ENCODE measurements at regions not wholly inside any gene's neighbourhood (a gene's known extent, or its start where the extent isn't known, plus 50 kb on each side); places are given as distances from the start of the nearest gene placed in this dataset.

DNA sequence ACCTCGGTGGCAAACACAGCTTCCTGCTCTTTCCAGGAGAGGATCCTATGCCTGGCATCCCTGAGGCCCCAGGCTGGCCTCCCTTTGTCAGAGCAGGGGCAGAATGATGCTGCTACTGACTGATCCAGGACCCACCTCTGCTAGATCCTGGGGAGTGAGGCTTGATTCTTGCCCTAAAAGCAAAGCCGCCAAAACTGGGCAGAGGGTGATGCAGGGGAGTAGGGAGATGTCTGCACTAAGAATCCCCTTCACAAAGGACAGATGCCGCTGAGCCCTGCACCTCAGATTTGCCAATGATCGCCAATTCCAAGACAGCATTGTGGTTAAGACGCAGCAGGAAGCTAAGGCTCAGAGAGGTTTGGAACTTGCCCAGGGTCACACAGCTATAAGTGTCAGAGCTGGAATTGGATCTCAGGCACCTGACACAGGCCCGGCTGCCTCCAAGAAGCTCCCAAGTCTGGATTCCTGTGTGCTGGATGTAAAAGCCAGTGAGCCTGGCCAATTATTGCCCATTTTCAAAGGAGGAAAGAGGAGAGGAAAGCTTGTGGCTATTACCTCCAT is 60.7 kb upstream of the TNRC6C start:
- DNase-seq (ENCODE audit: low read depth in 2 of 2), result no peak

DNA sequence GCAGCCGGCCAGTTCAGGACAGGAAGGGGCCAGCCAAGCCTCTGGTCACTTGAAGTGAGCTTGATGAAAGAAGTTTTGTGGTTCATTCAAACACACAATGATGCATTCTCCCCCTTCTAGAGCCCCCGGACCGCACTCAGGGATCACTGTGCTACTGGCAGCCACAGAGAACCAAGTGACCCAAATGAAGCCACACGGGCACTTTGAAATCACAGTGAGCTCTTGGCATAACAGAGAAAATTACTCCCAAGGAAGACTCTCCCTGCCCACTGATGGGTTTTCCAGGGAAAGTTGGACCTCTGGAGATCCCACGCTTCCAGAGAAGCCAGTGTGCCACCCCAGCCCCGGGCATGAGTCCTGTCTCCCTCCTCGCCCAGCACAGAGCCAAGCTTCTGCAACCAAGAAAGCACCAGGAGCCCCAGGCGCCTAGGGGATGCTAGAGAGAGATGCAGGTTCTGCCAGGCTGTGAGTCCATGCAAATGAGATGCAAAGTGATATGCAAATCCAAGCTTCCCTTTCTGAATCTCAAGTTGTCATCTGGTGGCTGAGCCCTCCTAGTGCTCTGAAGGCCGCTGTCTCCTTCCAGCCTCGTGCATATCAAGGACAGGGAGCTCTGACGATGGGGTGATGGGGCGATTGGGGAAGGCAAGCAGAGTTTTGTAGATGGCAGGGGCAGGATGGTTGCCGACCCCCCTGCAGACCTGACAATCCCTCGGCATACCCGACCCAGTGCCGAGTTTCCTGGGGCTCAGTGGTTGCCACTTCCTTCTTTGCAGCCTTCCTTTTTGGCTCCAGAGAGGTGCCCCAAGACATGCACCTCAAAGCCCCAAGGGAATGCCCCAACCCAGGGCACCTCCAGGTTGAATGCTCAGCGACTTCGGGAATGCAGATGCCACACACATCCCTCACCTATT is 59.7 kb upstream of the TNRC6C start:
- no peak for DNase-seq (ENCODE audit: low read depth in 2 of 2)

DNA sequence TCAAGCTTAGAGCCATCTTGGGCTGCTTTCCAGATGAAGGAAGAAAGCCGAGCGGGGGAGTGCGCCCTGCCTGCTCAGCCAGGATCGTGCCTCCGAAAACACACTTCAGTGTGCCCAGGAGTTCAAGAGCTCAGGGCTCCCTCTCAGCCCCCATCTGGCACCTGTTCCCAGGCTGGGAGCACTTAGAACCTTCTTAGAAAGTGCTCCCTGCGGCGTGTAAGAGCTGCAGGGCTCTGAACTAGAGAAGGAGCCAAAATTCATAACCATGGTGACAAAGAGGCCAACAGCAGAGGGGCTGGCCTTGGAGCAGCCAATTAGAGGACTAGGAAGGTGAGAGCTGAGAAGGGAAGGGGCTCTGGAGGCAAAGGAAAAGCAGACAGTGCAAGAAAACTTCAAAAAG is 59.0 kb upstream of the TNRC6C start:
- DNase-seq (ENCODE audit: low read depth in 2 of 2), result no peak

DNA sequence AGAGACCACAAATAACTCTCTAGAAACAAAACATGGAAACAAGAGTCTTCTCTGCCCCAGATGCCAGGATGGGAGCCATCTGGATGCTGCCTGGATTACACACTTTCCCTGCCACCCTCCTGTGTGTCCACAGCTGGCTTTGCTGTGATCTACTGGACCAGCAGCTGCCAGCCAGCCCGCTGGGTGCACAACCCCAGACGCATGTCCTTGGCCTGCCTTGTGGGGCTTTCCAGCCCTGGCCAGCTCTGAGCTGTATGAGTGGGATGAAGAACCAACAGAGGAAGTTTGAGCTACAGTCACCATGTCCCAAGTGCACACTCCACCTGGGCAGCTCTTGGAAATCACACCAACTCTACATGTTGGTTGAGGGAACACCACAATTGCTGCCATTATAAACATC is 57.0 kb upstream of the TNRC6C start:
- DNase-seq (ENCODE audit: low read depth in 2 of 2), result no peak

DNA sequence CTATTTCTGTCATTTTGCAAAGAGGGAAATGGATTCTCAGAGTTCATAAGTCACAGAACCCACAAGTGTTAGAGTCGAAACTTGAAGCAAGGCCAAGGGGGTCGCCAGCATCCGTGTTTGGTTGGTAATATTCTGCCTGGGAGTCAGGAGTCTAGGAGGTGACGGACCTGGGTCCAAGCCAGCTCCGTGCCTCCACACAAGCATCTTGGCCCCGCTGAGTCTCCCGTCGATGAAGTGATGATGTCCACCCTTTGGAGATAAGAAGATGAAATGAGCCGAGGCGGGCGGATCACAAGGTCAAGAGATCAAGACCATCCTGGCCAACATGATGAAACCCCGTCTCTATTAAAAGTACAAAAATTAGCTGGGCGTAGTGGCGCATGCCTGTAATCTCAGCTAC is 53.2 kb upstream of the TNRC6C start:
- DNase-seq (ENCODE audit: low read depth in 2 of 2), result no peak

DNA sequence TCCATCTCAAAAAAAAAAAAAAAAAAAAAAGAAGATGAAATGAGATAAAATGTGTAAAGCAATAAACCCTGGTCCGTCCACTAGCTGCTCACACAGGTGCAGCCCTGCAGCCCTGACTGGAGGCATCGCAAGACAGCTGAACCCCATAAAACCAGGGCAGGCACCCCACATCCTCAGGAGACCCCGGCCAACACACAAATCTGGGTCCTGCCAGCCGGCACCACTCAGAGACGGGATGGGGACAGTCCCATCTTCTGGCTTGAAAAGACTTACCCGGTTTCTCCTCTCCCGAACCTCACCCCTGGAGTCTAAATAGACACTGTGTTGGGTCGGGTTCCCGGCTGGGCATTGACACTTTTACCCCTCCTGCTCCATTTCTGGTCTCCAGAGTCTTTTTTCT is 52.7 kb upstream of the TNRC6C start:
- no peak for DNase-seq (ENCODE audit: low read depth in 2 of 2)

DNA sequence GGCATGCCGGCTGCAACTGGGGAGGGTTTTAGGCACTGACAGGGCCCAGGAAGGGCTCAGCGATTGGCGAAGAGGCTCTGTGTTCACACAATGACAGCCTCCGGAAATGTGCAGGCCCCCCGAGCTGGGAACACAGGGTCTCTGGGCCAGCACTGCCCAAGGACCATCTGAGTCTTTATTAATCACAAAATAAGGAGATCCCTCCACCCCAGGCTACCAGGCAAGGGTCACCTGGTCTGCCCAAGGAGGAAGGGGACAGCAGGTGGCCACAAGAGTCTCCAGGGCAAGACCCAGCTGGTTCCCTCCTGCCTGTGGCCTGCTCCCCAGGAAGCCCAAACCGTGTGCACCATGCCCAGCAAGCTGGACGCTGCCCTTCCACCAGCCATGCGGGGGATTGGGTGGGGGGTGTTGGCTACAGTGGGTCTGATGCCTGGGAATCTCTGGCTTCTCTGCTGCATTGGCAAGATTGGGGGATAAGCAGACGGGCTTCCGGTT is 52.1 kb upstream of the TNRC6C start:
- no peak for DNase-seq (ENCODE audit: low read depth in 2 of 2)

DNA sequence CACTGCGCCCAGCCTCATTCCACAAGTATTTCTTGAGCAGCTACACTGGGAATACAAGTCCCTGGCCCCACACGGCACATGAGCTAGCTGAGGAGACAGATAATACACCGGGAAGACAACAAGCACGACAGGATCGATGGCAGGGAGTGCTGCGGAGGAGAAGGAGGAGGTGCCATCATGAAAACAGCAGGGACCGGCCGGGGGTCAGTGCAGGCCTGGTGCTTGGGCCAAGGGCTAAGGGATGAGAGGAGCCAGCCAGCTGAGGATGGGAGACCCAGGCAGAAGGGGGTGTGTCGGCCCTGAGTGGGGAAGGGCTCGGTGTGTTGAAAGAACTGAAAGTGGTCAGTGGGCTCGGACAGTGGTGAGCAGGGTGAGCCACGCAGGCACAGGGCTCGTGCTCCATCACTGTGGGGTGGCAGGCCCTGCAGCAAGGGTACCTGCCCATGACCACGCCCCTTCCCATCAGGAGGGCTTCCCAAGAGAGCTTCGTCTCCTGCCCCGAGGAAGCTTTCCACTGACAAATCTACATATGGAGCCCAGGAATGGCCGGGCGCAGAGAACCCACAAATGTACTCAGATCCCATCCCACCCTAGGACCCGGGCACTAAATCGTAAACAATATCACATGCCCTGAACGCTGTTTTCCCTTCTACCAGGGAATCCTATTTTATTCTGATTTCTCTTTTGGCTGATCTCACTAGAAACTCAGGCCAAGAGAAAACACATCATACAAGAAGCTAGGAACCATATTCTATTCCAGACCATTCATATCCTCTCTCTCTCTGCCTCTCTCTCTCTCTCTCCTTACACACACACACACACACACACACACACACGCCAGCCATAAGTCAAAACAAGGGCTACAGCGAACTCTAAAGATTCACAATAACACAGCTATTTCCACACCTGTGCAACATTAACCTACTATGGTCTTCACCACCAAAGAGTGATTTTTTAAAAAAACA is 50.7 kb upstream of the TNRC6C start:
- DNase-seq (ENCODE audit: low read depth in 2 of 2), result no peak

DNA sequence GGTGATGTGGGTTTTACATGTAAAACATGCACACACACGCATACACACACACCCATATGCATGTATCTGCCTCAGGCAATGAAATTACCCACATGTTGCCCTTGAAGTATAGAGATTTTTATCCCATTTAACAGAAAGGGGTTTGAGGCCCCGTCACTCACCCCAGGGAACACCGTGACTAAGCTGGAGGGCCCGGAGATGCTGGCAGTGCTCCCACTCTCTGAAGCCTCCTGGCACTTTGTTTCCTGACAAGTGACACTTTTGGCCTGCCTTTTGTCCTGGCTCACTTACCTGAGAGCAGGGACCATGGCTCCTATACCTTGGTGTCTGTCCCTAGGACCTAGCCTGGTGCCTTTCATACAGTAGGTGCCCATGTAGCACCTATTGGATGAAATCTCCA is 50.0 kb upstream of the TNRC6C start:
- DNase-seq (ENCODE audit: low read depth in 2 of 2), result no peak
